ENCODE measurements at regions not wholly inside any gene's neighbourhood (a gene's known extent, or its start where the extent isn't known, plus 50 kb on each side); places are given as distances from the start of the nearest gene placed in this dataset.

- no peak for DNase-seq (ENCODE audit: low spot score)
These were observed 86.4 kb upstream of the ALDH1L1 start for GRCh38 chr3:126266850-126267168.

GRCh38 chr3:126266291-126266840, 86.0 kb upstream of the ALDH1L1 start:
- no peak for DNase-seq (ENCODE audit: low spot score)

GRCh38 chr3:126264952-126265351, 84.6 kb upstream of the ALDH1L1 start:
- DNase-seq (ENCODE audit: low spot score) = no peak

DNA sequence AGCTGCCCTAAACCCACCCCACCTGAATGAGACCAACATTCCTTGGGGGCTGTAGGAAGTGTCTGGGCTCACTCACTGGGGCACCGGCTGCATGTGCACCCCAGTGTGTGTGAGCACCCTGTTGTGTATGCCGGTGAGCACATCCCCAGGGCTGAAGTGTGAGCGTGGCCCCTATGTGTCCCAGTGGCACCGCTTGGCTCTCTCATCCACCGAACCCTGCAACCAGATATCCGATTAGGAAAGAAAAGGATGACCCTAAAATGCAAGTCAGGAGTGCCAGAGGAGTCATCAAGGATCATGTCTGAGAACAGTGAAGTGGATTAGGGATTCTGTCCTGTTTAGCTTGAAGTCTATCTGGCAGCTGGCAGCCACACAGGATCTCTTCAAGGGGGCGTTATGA, 84.0 kb upstream of the ALDH1L1 start:
- no peak for DNase-seq (ENCODE audit: low spot score)

- DNase-seq (ENCODE audit: low spot score) = no peak
These were observed 83.6 kb upstream of the ALDH1L1 start for GRCh38 chr3:126263971-126264370.

DNA sequence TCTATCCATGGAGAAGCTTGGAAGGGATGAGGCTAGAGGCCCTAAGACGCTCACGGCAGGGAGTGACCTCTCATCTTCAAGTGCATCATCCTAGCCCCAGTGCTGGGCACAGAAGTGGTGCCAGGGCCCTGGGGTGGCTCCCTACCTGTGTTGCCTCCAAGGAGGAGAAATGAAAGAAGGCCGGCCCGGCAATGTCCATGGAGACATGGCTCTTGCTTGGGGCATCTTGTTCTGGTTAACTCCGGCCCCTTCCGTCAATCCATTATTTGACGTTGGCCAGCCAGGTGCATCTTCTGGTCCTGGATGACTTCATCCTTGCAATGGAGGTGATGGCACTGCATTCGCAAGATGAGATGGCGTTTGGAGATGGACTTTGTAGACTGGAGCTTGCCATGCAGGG, 83.2 kb upstream of the ALDH1L1 start:
- DNase-seq (ENCODE audit: low spot score) = no peak

DNA sequence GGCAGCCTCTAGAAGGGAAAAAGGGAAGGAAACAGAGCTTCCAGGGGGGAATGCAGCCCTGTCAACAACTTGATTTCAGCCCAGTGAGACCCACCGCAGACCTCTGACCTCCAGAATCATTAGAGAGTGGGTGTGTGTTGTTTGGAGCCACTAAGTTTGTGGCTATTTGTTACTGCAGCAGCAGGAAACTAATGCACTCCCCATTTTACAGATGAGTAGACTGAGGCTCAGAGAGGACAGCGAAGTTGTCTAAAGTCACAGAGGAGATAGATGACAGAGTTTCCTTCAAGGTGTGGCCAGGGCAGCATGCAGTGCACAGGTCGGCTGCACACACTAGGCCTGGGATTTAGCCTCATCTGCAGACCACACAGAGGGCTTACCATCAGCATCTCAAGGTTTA, 81.8 kb upstream of the ALDH1L1 start:
- DNase-seq (ENCODE audit: low spot score) = no peak

DNA sequence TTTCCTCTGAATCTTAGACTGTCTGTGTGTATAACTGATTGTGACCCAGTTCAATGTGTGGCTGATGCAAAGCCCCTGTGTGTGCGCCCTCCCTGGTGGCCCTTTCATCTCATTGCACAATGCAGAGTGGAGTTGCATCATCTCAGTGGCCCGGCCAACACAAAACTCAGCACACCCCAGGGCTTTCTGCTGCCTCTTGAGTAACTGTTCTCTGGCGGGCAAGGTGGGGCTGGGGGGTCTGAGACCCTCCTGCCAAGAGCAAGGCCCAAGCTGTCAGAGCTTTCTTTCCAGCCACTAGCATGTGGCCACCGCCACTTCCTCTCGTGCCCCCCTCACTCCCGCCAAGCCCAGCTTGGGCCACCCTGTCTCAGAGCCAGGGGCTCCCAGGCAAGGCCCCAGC, 80.7 kb upstream of the ALDH1L1 start:
- DNase-seq (ENCODE audit: low spot score) = no peak

DNA sequence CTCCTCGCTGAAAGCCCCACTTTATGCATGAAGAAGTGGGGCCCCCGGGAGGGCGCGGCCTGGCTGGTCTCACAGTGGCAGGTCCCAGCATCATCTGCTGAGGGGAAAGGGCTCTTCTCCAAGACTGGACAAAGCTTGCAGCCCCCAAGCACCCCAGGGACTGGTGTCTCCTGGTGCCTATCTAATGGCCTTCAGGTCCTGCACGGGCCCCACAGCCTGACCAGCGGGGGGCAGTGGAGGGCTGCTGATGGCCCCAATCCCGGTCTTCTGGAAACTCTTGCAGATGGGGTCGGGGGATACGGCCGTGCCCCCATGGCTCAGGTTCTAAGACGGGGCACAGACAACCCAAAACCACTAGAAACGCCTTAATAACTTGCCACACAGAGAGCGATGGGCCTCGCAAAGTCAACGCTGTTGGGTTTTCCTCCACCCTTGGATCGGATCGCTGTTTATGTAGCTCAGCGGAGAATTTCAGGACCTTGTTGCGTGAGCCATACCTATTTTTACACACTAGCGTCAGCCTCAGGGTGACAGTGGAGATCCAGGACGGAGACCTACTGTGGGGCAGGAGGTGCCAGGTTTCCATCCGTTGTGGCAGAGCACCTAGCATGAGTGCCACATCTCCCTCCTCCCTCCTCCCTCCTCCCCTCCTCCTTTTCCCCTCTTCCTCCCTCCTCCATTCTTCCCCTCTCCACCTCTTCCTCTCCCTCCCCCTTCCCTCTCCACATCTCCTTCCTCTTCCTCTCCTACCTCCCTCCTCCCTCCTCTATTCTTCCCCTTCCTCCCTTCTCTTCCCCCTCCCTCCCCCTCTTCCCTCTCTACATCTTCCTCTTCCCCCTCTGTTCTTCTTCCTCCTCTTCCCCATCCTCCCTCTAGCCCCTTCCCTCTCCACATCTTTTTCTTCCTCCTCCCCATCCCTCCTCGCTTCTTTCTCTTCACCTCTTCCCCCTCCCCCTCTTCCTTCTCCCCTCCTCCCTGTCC, 79.3 kb upstream of the ALDH1L1 start:
- DNase-seq (ENCODE audit: low spot score) = no peak

- peak; percentile 71 for DNase-seq (ENCODE audit: low spot score)
These were observed 78.3 kb upstream of the ALDH1L1 start for GRCh38 chr3:126258670-126259069.

- no peak for DNase-seq (ENCODE audit: low spot score)
These were observed 77.6 kb upstream of the ALDH1L1 start for GRCh38 chr3:126257984-126258383.

GRCh38 chr3:126257174-126257573, 76.8 kb upstream of the ALDH1L1 start:
- DNase-seq (ENCODE audit: low spot score) = no peak

DNA sequence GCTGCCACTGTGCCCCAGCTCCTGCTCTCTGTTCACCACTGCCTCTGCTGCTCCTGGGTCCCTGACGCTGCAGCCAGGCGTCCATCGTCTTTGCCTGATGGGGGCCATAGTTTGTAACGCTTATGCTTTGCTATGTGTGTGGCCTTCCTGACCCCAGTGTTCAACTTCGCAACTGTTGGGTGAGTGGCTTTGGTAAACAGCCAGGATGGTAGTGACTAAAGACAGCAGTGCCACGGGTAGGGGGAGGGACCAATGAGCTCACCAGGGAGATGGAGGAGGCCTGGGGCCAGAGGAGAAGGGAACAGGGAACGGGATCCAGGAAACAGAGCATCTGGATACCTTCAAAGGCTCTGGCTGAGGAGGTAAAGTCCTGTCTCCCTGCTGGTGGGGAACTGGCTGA, 75.9 kb upstream of the ALDH1L1 start:
- no peak for DNase-seq (ENCODE audit: low spot score)

DNA sequence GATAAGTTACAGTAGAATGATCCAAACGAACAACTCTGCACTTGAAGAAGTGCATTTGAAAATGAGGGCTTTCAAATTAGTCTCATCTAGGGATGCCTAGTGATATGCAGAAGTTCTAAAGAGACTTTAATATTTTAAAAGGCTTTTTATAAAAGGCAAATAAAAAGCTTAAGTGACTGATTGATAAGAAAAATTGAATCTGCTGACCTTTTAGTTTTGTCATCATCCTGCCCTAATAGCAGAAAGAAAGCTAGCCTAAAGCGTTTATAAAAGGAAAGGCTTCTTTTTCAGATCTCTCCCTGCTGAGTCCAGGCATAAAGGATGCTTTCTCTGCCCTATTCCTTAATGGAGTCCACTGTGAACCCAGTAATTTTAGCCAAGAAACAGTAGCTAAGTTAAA, 72.7 kb upstream of the ALDH1L1 start:
- no peak for DNase-seq (ENCODE audit: low spot score)

GRCh38 chr3:126252373-126252772, 72.0 kb upstream of the ALDH1L1 start:
- DNase-seq (ENCODE audit: low spot score) = no peak

GRCh38 chr3:126245811-126246727, 65.7 kb upstream of the ALDH1L1 start:
- DNase-seq (ENCODE audit: low spot score) = peak; percentile 34

Data from A172 (cell line).